ENCODE measurements at regions not wholly inside any gene's neighbourhood (a gene's known extent, or its start where the extent isn't known, plus 50 kb on each side); places are given as distances from the start of the nearest gene placed in this dataset.

DNA sequence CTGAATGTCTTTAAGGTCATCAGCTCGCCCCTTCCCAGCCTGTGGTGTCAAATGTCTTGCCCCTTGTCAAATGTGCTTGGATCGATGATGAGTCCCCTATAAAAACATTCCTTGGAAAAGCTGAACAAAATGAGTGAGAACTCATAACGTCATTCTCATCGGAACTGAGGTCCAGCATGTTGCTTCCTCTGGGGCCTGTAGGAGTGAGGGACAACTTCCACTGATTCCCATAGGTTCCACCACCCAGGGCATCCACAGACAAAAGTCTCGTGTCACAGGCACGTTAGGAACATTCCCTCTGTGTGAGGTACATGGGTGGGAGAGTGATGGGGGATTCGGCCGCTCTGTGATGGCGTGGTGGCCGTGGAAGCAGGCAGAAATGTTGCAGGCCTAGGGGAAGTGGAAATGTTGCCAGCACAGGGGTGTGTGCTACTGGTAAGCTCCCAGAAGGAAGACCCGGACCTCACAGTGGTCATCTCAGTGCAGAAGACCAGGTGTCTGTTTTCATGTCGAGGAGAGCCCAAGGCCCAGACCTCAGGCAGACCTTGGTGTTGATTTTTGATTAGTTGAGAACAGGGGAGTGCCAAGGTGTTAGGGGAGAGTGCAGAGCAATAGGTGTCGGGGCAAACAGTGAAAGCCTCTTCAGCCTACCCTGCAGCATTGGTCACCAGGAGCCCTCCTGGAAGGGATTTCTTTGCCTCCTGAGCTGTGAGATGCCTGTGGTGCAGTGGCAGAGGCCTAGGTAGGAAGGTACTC is 96.8 kb downstream of the SNRPN start:
- DNase-seq (ENCODE audit: low read depth) = no peak

DNA sequence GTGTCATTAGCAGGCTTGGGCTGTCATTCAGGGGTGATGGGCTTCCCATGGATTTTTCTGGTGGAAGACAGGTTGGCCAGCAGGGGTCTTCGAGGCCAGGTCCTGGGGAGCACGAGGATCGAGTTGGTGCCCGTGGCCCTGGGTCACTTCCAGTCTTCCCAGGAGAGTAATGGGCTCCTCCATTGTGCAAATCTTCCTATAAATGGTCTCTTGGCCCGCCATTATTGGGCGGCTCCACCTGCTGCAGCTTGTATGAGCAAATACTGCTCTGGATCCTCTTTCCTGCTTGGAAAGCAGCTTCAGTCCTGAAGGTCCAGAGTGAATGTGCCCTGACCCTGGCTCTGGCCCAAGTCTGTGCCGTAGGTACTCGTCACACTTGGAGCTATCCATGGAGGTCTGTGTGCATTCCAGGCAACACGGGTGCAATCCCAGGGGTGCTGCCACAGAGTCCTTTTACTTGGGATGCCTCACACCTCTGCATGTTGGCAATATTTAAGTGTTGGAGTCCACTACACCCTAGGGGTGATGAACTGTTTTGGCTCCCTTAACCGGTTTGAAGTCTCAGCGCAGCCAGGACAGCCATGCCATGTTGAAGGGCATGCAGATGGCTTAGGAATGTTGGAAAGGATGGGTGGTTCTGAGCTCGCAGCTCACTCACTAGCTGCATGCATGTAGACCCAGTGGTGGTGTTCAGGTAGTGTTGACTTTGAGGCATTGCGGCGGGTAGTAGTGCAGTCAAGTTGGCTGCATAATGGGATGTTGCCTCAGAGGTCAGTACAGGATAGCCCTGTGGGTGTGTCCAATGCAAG is 97.6 kb downstream of the SNRPN start:
- DNase-seq (ENCODE audit: low read depth) = no peak

DNA sequence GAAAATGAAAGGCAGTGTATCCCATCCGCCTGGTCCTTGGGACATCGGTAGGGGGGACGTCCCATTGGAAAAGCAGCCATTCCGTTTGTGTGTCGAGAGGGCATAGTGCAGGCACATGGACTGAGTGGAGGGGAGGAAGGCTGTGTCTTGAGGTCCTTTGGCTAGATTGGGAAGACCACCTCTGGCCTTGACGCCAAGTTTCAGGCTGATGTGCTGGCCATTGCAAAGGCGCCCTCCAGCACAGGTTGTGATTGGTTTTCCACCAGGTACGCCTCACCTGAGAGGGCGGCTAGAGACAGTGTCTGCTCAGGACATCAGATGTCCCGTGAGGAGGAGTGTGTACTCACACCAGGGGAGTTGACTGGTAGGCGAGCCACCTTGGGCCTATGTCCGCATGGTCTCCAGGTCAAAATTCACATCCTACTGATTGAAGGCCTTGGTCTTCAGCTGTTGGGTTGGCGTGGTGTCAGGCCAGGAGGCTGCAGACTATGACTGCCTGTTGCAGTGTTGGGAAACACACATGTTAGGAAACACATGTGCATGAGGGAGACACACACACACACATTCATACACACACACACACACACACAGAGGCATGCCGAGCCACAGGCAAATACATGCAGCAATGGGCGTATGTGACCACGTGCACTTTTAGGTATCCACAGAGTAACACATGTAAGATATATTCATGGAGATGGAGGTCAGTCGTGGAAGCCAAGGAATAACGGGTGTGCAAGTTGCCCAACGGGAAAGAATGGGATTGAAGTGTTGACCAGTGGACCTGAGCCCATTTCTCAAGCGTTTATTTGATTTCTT is 98.4 kb downstream of the SNRPN start:
- DNase-seq (ENCODE audit: low read depth) = no peak

DNA sequence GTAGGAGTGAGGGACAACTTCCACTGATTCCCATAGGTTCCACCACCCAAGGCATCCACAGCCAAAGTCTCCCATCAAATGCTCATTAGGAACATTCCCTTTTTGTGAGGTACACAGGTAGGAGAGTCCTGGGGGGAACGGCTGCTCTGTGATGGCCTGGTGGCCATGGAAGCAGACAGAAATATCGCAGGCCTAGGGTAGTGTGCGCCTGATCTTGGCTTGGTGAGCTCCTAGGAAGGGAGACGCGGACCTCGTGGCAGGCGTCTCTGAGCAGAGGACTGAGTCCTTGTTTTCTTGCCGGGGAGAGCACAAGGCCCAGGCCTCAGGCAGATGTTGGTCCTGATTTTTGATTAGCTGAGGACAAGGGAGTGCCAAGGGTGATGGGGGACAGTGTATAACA is 99.5 kb downstream of the SNRPN start:
- no peak for DNase-seq (ENCODE audit: low read depth)

DNA sequence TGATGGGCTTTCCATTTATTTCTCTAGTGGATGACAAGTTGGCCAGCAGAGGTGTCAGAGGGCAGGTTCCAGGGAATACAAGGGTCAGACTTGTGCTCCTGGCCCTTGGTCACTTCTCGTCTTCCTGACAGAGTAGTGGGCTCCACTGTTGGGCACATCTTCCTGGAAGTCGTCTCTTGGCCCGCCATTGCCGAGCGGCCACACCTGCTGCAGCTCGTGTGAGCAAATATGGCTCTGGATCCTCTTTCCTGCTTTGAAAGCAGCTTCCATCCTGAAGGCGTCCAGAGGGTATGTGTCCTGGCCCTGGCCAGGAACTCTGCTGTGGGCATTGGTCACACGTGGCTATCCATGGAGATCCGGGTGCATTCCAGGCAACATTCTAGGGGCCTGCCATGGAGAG is 100.2 kb downstream of the SNRPN start:
- DNase-seq (ENCODE audit: low read depth) = no peak

DNA sequence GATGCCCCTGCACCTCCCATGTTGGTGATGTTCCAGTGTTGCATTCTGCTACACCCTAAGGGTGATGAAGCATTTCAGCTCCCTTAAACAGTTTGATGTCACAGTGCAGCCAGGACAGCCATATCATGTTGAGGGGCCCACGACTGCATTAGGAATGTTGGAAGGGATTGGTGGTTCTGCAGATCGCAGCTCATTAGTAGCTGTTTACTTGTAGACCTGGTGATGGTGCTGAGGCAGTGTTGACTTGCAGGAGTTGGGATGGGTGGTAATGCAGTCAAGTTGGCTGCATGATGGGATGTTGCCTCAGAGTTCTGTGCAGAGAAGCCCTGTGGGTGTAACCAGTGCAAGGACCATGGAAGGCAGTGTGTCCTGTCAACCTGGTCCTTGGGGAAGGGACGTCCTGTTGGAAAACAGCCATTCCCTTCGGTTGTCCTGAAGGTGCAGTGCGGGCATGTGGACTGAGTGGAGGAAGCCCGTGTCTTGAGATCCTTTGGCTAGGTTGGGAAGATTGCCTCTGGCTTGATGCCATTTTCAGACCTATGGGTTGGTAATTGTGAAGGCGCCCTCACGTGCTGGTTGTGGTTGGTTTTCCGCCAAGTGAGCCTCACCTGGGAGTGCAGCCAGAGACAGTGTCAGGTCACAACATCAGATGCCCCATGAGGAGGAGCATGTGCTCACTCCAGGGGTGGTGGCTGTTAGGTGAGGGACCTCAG is 100.7 kb downstream of the SNRPN start:
- no peak for DNase-seq (ENCODE audit: low read depth)

DNA sequence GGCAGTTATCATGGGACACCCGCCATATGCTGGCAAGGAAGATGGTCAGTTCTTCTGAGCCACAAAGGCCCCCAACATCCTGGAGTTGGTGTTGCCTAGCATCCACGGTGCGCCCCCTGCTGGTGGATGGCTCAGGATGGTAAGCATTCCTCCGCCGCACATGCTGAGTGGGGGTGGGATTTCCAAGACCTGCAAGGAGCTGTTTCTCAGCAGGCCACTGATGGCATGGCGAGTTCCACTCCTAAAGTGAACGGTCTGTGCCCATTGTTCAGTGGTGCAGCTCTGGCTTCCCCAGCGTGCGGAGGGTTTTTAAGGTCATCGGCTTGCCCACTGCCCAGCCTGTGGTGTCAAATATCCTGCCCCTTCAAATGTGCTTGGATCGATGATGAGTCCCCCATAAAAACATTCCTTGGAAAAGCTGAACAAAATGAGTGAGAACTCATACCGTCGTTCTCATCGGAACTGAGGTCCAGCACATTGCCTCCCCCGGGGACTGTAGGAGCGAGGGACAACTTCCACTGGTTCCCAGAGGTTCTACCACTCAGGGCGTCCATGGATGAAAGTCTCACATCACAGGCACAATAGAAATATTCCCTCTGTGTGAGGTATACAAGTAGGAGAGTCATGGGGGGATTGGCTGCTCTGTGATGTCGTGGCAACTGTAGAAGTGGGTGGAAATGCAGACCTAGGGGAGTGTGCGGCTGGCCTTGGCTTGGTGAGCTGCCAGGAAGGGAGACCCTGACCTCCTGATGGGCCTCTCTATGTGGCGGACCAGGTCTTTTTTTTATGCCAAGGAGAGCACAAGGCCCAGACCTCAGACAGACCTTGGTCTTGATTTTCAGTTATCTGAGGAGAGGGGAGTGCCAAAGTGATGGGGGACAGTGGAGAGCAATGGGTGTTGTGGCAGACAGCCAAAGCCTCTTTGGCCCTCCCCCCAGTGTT is 102.0 kb downstream of the SNRPN start:
- DNase-seq (ENCODE audit: low read depth) = no peak

DNA sequence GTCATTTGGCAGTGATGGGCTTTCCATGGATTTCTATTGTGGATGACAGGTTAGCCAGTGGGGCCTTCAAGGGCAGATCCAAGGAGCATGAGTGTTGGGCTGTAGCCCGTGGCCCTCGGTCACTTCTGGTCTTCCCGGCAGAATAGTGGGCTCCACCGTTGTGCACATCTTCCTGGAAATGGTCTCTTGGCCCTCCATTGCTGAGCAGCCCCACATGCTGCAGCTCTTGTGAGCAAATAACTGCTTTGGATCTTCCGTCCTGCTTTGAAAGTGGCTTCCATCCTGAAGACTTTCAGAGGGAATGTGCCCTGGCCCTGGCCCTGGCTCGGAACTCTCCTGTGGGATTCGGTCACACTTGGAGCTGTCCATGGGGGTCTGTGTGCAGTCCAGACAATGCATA is 102.8 kb downstream of the SNRPN start:
- DNase-seq (ENCODE audit: low read depth) = no peak

DNA sequence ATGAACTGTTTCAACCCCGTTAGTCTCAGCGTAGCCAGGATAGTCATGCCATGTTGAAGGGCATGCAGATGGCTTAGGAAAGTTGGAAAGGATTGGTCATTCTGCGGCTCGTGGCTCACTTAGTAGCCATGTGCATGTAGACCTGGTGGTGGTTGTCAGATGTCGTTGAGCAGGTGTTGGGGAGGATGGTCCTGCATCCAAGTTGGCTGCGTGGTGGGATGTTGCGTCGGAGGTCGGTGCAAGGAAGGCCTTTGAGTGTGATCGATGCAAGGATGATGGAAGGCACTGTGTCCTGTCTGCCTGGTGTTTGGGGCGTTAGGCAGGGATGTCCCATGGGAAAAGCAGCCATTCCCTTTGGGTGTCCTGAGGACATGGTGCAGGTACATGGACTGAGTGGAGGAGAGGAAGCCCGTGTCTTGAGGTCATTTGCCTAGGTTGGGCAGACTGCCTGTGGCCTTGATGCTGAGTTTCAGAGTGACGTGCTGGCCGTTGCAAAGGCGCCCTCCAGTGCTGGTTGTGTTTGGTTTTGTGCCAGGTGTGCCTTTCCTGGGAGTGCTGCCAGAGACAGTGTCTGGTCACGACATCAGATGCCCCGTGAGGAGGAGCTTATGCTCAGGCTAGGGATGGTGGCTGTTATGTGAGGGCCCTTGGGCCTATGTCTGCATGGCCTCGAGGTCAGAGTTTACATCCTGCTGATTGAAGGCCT is 103.4 kb downstream of the SNRPN start:
- no peak for DNase-seq (ENCODE audit: low read depth)

DNA sequence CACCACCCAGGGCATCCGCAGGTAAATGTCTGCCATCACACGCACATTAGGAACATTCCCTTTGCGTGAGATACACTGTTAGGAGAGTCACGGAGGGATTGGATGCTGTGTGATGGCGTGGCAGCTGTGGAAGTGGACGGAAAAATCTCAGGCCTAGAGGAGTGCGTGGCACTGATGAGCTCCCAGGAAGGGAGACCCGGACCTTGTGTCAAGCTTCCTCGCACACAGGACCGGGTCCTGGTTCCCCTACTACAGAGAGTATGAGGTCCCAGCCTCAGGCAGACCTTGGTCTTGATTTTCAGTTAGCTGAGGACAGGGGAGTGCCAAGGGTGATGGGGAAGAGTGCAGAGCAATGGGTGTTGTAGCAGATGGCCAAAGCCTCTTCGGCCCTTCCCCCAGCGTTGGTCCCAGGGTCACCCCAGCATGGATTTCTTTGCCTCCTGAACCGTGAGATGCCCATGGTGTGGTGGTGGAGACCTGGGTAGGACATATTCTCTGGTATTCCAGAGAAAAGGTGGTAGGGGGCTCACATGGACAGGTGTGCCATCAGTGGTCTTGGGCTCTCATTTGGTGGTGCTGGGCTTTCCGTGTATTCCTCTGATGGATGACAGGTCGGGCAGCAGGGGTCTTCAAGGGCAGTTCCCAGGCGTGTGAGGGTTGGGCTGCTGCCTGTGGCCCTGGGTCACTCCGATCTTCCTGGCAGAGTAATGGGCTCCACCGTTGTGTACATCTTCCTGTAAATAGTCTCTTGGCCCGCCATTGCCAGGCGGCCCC is 105.1 kb downstream of the SNRPN start:
- DNase-seq (ENCODE audit: low read depth) = no peak

DNA sequence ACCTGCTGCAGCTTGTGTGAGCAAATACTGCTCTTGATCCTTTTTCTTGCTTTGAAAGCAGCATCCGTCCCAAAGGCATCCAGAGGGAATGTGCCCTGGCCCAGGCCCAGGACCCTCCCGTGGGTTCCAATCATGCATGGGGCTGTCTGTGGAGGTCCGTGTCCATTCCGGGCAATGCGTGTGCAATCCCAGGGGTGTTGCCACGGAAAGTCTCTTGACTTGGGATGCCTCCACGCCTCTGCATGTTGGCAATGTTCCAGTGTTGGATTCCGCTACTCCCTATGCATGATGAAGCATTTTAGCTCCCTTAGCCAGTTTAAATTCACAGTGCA is 105.7 kb downstream of the SNRPN start:
- DNase-seq (ENCODE audit: low read depth) = no peak

DNA sequence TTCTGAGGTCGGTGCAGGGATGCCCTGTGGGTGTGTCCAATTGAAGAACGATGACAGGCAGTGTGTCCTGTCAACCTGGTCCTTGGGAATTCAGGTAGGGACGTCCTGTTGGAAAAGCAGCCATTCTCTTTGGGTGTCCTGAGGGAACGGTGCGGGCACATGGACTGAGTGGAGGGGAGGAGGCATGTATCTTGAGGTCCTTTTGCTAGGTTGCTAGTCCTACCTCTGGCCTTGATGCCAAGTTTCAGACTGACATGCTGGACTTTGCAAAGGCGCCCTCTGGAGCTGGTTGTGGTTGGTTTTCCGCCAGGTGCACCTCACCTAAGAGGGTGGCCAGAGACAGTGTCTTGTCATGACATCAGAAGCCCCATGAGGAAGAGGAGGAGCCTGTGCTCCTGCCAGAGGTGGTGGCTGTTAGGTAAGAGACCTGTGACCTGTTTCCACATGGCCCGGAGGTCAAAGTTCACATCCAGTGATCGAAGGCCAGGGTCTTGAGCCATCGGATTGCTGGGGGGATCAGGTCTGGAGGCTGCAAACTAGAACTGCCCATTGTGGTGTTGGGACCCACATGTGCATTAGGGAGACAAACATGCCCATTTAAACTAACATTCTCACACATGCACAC is 106.3 kb downstream of the SNRPN start:
- DNase-seq (ENCODE audit: low read depth) = no peak

DNA sequence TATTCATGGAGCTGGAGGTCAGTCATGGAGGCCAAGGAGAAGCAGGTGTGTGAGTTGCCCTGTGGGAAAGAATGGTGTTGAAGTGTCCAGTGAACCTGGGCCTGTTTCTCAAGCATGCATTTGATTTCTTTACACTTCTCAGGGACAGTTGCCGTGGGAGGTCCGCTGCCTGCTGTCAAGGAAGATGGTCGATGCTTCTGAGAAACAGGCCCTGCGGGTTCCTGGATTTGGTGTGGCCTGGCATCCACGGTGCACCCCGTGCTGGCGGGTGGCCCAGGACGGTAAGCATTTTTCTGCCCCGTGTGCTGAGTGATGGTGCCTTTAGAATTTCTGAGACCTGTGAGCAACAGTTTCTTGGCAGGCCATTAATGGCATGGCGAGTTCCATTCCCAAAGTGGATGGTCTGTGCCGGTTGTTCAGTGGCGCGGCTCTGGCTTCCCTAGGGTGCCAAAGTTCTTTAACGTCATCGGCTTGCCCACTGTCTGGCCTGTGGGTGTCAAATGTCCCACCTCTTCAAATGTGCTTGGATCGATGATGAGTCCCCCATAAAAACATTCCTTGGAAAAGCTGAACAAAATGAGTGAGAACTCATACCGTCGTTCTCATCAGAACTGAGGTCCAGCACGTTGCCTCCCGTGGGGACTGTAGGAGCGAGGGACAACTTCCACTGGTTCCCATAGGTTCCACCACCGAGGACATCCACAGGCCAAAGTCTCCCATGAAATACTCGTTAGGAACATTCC is 107.2 kb downstream of the SNRPN start:
- no peak for DNase-seq (ENCODE audit: low read depth)

DNA sequence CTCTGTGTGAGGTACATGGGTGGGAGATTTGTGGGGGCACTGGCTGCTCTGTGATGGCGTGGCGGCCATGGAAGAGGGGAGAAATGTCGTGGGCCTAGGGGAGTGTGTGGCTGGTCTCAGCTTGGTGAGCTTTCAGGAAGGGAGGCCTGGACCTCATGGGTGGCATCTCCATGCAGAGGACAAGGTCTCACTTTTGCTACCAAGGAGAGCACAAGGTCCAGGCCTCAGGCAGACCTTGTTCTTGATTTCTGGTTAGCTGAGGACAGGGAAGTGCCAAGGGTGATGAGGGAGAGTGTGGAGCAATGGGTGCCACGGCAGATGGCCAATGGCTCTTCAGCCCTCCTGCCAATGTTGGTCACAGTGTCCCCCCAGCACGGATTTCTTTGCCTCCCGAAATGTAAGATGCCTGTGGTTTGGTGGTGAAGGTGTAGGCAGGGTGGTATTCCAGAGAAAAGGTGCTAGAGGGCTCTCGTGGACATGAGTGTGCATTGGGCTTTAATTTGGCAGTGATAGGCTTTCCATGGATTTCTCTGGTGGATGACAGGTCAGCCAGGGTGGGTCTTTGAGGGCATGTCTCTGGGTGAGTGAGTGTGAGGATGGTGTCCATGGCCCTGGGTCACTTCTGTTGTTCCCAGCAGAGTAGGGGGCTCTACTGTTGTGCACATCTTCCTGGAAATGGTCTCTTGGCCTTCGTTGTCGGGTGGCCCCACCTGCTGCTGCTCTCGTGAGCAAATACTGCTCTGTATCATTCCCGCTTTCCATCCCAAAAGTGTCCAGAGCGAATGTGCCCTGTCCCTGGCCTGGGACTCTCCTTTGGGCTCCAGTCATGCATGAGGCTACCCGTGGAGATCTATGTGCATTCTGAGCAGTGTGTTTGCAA is 108.0 kb downstream of the SNRPN start:
- DNase-seq (ENCODE audit: low read depth) = no peak

DNA sequence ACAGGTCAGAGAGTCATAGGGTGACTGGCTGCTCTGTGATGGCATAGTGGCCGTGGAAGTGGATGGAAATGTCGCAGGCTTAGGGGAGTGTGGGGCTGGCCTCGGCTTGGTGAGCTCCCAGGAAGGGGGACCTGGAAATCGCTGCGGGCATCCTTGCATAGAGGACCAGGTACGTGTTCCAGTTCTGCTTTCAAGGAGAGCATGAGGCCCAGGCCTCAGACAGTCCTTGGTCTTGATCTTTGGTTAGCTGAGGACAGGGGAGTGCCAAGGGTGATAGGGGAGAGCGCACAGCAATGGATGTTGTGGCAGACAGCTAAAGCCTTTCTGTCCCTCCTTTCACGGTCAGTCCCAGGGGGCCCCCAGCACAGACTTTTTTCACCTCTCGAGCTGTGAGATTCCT is 110.5 kb downstream of the SNRPN start:
- DNase-seq (ENCODE audit: low read depth) = no peak

DNA sequence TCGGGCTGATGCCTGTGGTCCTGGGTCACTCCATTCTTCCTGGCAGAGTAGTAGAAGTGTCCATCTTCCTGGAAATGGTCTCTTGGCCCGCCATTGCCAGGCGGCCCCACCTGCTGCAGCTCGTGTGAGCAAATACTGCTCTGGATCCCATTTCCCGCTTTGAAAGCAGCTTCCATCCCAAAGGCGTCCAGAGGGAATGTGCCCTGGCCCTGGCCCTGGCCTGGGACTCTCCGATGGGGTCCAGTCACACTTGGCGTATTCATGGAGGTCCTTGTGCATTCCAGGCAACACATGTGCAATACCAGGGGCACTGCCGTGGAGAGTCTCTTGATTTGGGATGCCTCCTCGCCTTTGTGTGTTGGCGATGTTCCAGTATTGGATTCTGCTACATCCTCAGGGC is 111.1 kb downstream of the SNRPN start:
- DNase-seq (ENCODE audit: low read depth) = no peak

DNA sequence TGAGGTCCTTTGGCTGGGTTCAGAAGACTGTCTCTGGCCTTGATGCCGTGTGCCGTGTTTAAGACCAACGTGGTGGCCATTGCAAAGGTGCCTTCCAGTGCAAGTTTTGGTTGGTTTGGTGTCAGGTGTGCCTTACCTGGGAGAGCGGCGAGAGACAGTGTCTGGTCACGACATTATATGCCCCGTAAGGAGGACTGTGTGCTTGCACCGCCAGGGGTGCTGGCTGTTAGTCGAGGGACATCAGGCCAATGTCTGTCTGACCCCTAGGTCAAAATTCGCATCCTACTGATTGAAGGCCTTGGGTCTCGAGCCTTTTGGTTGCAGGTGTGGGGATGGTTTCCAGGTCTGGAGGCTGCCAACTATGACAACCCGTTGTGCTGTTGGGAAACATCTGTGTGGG is 111.9 kb downstream of the SNRPN start:
- no peak for DNase-seq (ENCODE audit: low read depth)
